ENCODE measurements at regions not wholly inside any gene's neighbourhood (a gene's known extent, or its start where the extent isn't known, plus 50 kb on each side); places are given as distances from the start of the nearest gene placed in this dataset.

- no peak for TF ChIP-seq MZF1 (CRISPR knock-in tag; IDR thresholded peaks at IDR 0.05; ENCODE audit: borderline replicate concordance)
- TF ChIP-seq HMG20A (CRISPR knock-in tag; IDR thresholded peaks at IDR 0.05; ENCODE audit: borderline replicate concordance): no peak
- no peak for TF ChIP-seq MYPOP (CRISPR knock-in tag; IDR thresholded peaks at IDR 0.05)
- TF ChIP-seq RXRB (CRISPR knock-in tag; IDR thresholded peaks at IDR 0.05; ENCODE audit: borderline replicate concordance): no peak
- no peak for TF ChIP-seq FOXA1 (IDR thresholded peaks at IDR 0.05)
- TF ChIP-seq FOXA1 (CRISPR knock-in tag; IDR thresholded peaks at IDR 0.05): no peak
- no peak for TF ChIP-seq ZBTB7A (CRISPR knock-in tag; IDR thresholded peaks at IDR 0.05)
Measured at GRCh38 chr1:218867941-218868626, 305.6 kb upstream of the LYPLAL1 start.

Data from HepG2 (cell line).